GM23338 (cell line): ENCODE measurements at regions not wholly inside any gene's neighbourhood (a gene's known extent, or its start where the extent isn't known, plus 50 kb on each side); places are given as distances from the start of the nearest gene placed in this dataset.

Source experiments
- ATAC-seq: fragments of 200-7000 bp; cut with Tn5 transposase; 3 replicates; pipeline ENCODE4 v1.9.1; 2020
- DNase-seq: peaks from one replicate; pipeline ENCODE4 v3.0.0-alpha.2; 2015; ENCODE audit warnings: low spot score
- H2AFZ ChIP-seq: fragments of 200-600 bp; sonication (generic); 2 replicates; pipeline ENCODE4 v1.8.0; 2016; ENCODE audit warnings: antibody characterized with exemption, mild to moderate bottlenecking, moderate library complexity
- H3F3A ChIP-seq: fragments of 200-600 bp; sonication (generic); replicated peaks from 2 replicates; pipeline ENCODE4 v1.8.0; 2017; ENCODE audit warnings: antibody characterized with exemption, mixed run types, low read depth
- H3K27ac ChIP-seq: fragments of 200-600 bp; sonication (generic); 2 replicates; pipeline ENCODE4 v1.6.1; 2016; ENCODE audit warnings: low read depth
- H3K27me3 ChIP-seq: fragments of 200-600 bp; sonication (generic); 2 replicates; pipeline ENCODE4 v1.8.0; 2016; ENCODE audit warnings: mild to moderate bottlenecking, mixed run types, moderate library complexity; ENCODE audit not compliant: insufficient read depth
- H3K36me3 ChIP-seq: fragments of 200-600 bp; sonication (generic); 2 replicates; pipeline ENCODE4 v1.8.0; 2016; ENCODE audit warnings: mild to moderate bottlenecking; ENCODE audit not compliant: insufficient read depth
- H3K4me1 ChIP-seq: fragments of 200-600 bp; sonication (generic); 2 replicates; pipeline ENCODE4 v1.8.0; 2016; ENCODE audit warnings: mild to moderate bottlenecking, moderate library complexity; ENCODE audit not compliant: insufficient read depth
- H3K4me2 ChIP-seq: fragments of 200-600 bp; sonication (generic); 2 replicates; pipeline ENCODE4 v1.7.1; 2017; ENCODE audit warnings: mixed run types
- H3K4me3 ChIP-seq: fragments of 200-600 bp; sonication (generic); 2 replicates; pipeline ENCODE4 v1.6.1; 2016; ENCODE audit warnings: mixed run types
- H3K79me2 ChIP-seq: fragments of 200-600 bp; sonication (generic); replicated peaks from 2 replicates; pipeline ENCODE4 v1.8.0; 2017; ENCODE audit warnings: mild to moderate bottlenecking; ENCODE audit not compliant: insufficient read depth
- H3K9me2 ChIP-seq: fragments of 200-600 bp; sonication (generic); 2 replicates; pipeline ENCODE4 v1.8.0; 2017; ENCODE audit not compliant: insufficient read depth
- H4K20me1 ChIP-seq: fragments of 200-600 bp; sonication (generic); replicated peaks from 2 replicates; pipeline ENCODE4 v1.8.0; 2017; ENCODE audit warnings: mild to moderate bottlenecking; ENCODE audit not compliant: insufficient read depth
- H3K27ac Mint-ChIP-seq: 2 replicates; pipeline ENCODE4 v1.8.0; 2020; ENCODE audit warnings: inconsistent platforms, mild to moderate bottlenecking, moderate library complexity, mixed read lengths
- H3K27me3 Mint-ChIP-seq: 3 replicates; pipeline ENCODE4 v1.8.0; 2022; ENCODE audit warnings: low read depth, mild to moderate bottlenecking, moderate library complexity, mixed read lengths, inconsistent platforms; ENCODE audit not compliant: insufficient read depth, poor library complexity
- H3K36me3 Mint-ChIP-seq: 3 replicates; pipeline ENCODE4 v1.8.0; 2021; ENCODE audit warnings: low read depth, mild to moderate bottlenecking, inconsistent platforms, moderate library complexity, mixed read lengths
- H3K4me1 Mint-ChIP-seq: 3 replicates; pipeline ENCODE4 v1.8.0; 2020; ENCODE audit warnings: mild to moderate bottlenecking, inconsistent platforms, mixed read lengths
- H3K4me3 Mint-ChIP-seq: 3 replicates; pipeline ENCODE4 v1.8.0; 2021; ENCODE audit warnings: moderate library complexity, mild to moderate bottlenecking, inconsistent platforms, mixed read lengths
- H3K9me3 Mint-ChIP-seq: 3 replicates; pipeline ENCODE4 v1.8.0; 2020; ENCODE audit warnings: moderate library complexity, mild to moderate bottlenecking, inconsistent platforms, mixed read lengths
- CREB1 ChIP-seq: fragments of 250-450 bp; sonication (Bioruptor Pico); IDR thresholded peaks from 2 replicates; pipeline ENCODE4 v1.5.0; 2020; ENCODE audit warnings: low read depth, mild to moderate bottlenecking, moderate library complexity
- CTCF ChIP-seq, 2 experiments: fragments of 200-600 bp in 1 of 2; sonication (generic) in 1 of 2; conservative IDR thresholded peaks; 2 replicates each; pipeline versions ENCODE4 v1.5.1 to v1.6.1; 2016 to 2017; ENCODE audit warnings: antibody characterized with exemption in 2 of 2, low read depth in 2 of 2, mild to moderate bottlenecking in 2 of 2, moderate library complexity in 1 of 2
- ETS1 ChIP-seq: IDR thresholded peaks from 2 replicates; pipeline ENCODE4 v1.6.1; 2016; ENCODE audit warnings: antibody characterized with exemption
- EZH2 ChIP-seq: fragments of 200-600 bp; sonication (generic); IDR thresholded peaks from one replicate; pipeline ENCODE4 v1.8.0; 2017; ENCODE audit warnings: antibody characterized with exemption, mild to moderate bottlenecking, low read depth; ENCODE audit not compliant: unreplicated experiment
- EZH2phosphoT487 ChIP-seq: fragments of 200-600 bp; sonication (generic); IDR thresholded peaks from one replicate; pipeline ENCODE4 v1.8.1; 2018; ENCODE audit warnings: antibody characterized with exemption; ENCODE audit not compliant: unreplicated experiment
- JUNB ChIP-seq: IDR thresholded peaks from one replicate; pipeline ENCODE4 v1.6.1; 2016; ENCODE audit warnings: antibody characterized with exemption; ENCODE audit not compliant: unreplicated experiment
- NANOG ChIP-seq: IDR thresholded peaks from 2 replicates; pipeline ENCODE4 v1.6.1; 2016; ENCODE audit warnings: antibody characterized with exemption, borderline replicate concordance
- POLR2AphosphoS5 ChIP-seq: IDR thresholded peaks from 2 replicates; pipeline ENCODE4 v1.6.1; 2016; ENCODE audit warnings: antibody characterized with exemption, low read depth
- REST ChIP-seq: IDR thresholded peaks from one replicate; pipeline ENCODE4 v1.6.1; 2018; ENCODE audit warnings: antibody characterized with exemption; ENCODE audit not compliant: unreplicated experiment
- STAT1 ChIP-seq: IDR thresholded peaks from one replicate; pipeline ENCODE4 v1.6.1; 2016; ENCODE audit warnings: antibody characterized with exemption; ENCODE audit not compliant: unreplicated experiment
- ZNF114 ChIP-seq: fragments of 250-450 bp; sonication (Bioruptor Pico); IDR thresholded peaks from 2 replicates; pipeline ENCODE4 v1.5.0; 2020; ENCODE audit warnings: mild to moderate bottlenecking, moderate library complexity
- ZNF331 ChIP-seq: fragments of 250-450 bp; sonication (Bioruptor Pico); IDR thresholded peaks from 2 replicates; pipeline ENCODE4 v1.5.0; 2020; ENCODE audit warnings: low read depth, mild to moderate bottlenecking, moderate library complexity
- ZNF462 ChIP-seq: fragments of 250-450 bp; sonication (Bioruptor Pico); IDR thresholded peaks from 2 replicates; pipeline ENCODE4 v1.5.0; 2020; ENCODE audit warnings: mild to moderate bottlenecking, moderate library complexity

GRCh38 chrX:148192547-148192946 lies 211.4 kb downstream of the FMR1NB start:
- no peak for TF ChIP-seq CTCF (conservative IDR thresholded peaks at IDR 0.05; ENCODE audit: low read depth in 2 of 2)
- no peak for TF ChIP-seq ZNF114 (CRISPR knock-in tag)
- TF ChIP-seq EZH2: no peak
- TF ChIP-seq NANOG: no peak
- no peak for TF ChIP-seq STAT1
- no peak for TF ChIP-seq ZNF331
- no peak for TF ChIP-seq POLR2AphosphoS5
- no peak for TF ChIP-seq JUNB
- TF ChIP-seq EZH2phosphoT487: no peak
- no peak for TF ChIP-seq CREB1 (CRISPR knock-in tag)
- TF ChIP-seq REST: no peak
- no peak for TF ChIP-seq ZNF462 (CRISPR knock-in tag)
- TF ChIP-seq ETS1: no peak
- Histone ChIP-seq H3K4me2 (no peak overlapping the region), H3F3A (no peaks in the 10 kb centered on the region), H2AFZ (no peak overlapping the region), H3K9me2 (no peaks in the 10 kb centered on the region), H3K27ac (no peak overlapping the region), H3K27me3 (no peaks in the 10 kb centered on the region), H4K20me1 (no peaks in the 10 kb centered on the region), H3K4me1 (no peaks in the 10 kb centered on the region), H3K79me2 (no peaks in the 10 kb centered on the region), H3K36me3 (no peaks in the 10 kb centered on the region), H3K4me3 (no peak overlapping the region)
- Mint-ChIP-seq H3K27me3 (no peaks in the 10 kb centered on the region), H3K4me1 (peaks cover 2% of the 10 kb centered on the region; the same call in 2 of the 3 replicates), H3K9me3 (no peaks in the 10 kb centered on the region), H3K36me3 (no peaks in the 10 kb centered on the region), H3K4me3 (no peak overlapping the region), H3K27ac (no peak overlapping the region)
- DNase-seq (no peak), ATAC-seq (no peak)
